ENCODE measurements at regions not wholly inside any gene's neighbourhood (a gene's known extent, or its start where the extent isn't known, plus 50 kb on each side); places are given as distances from the start of the nearest gene placed in this dataset.
A peak's percentile ranks its signal among the peaks of the same experiment; 100 is the strongest.

GRCh38 chr6:51459958-51460357 is 627.5 kb downstream of the PKHD1 start:
- TF ChIP-seq FOXK2 (IDR thresholded peaks at IDR 0.05) (no peak), L3MBTL2 (conservative IDR thresholded peaks at IDR 0.05) (no peak), ARNT (IDR thresholded peaks at IDR 0.05) (no peak), ELF4 (IDR thresholded peaks at IDR 0.05) (no peak), BHLHE40 (IDR thresholded peaks at IDR 0.05; ENCODE audit: borderline replicate concordance) (no peak), PKNOX1 (IDR thresholded peaks at IDR 0.05) (no peak), TARDBP (IDR thresholded peaks at IDR 0.05) (no peak), NFRKB (IDR thresholded peaks at IDR 0.05) (no peak), CTBP1 (IDR thresholded peaks at IDR 0.05; ENCODE audit: borderline replicate concordance) (no peak), SUZ12 (IDR thresholded peaks at IDR 0.05) (no peak), LEF1 (IDR thresholded peaks at IDR 0.05; ENCODE audit: borderline replicate concordance) (no peak), HDGF (IDR thresholded peaks at IDR 0.05; ENCODE audit: borderline replicate concordance) (no peak), FOXA1 (IDR thresholded peaks at IDR 0.05) (no peak), SP1 (IDR thresholded peaks at IDR 0.05) (no peak), ZNF384 (IDR thresholded peaks at IDR 0.05) (no peak), FOXM1 (IDR thresholded peaks at IDR 0.05; ENCODE audit: borderline replicate concordance) (no peak)
- ChIA-PET CTCF (no interaction called here), POLR2A (no interaction called here)
- DNase-seq (ENCODE audit: extremely low spot score), result no peak

DNA sequence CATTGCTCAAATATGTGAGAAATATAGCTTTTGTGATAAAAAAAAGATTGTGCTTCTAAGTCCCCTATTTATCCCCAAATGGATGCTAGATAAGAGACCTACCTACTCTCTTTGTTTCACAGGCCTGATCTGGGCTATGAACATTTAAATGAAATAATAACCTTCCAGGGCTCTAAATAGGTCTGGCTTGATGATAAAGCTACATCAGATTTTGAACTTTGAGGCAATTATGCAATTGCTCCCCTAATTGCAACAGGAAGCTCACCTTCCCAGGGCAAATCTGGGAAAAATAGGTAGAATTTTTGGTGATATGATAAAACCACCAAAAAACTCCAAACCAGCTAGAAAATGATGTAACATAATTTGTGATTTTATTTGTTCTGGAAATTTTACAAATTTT is 624.5 kb downstream of the PKHD1 start:
- no peak for DNase-seq (ENCODE audit: extremely low spot score)
- TF ChIP-seq FOXA1 (IDR thresholded peaks at IDR 0.05), result no peak
- TF ChIP-seq TARDBP (IDR thresholded peaks at IDR 0.05), result no peak
- TF ChIP-seq ELF4 (IDR thresholded peaks at IDR 0.05), result no peak
- no peak for TF ChIP-seq ZNF384 (IDR thresholded peaks at IDR 0.05)
- no peak for TF ChIP-seq PKNOX1 (IDR thresholded peaks at IDR 0.05)
- TF ChIP-seq SP1 (IDR thresholded peaks at IDR 0.05), result no peak
- TF ChIP-seq CTBP1 (IDR thresholded peaks at IDR 0.05; ENCODE audit: borderline replicate concordance), result no peak
- no peak for TF ChIP-seq BHLHE40 (IDR thresholded peaks at IDR 0.05; ENCODE audit: borderline replicate concordance)
- no peak for TF ChIP-seq FOXK2 (IDR thresholded peaks at IDR 0.05)
- TF ChIP-seq L3MBTL2 (conservative IDR thresholded peaks at IDR 0.05), result no peak
- TF ChIP-seq ARNT (IDR thresholded peaks at IDR 0.05), result no peak
- no peak for TF ChIP-seq SUZ12 (IDR thresholded peaks at IDR 0.05)
- no peak for TF ChIP-seq FOXM1 (IDR thresholded peaks at IDR 0.05; ENCODE audit: borderline replicate concordance)
- ChIA-PET POLR2A (no interaction called here), CTCF (no interaction called here)

- DNase-seq (ENCODE audit: extremely low spot score), result no peak
- ChIA-PET CTCF (no interaction called here), POLR2A (no interaction called here)
- TF ChIP-seq LEF1 (IDR thresholded peaks at IDR 0.05; ENCODE audit: borderline replicate concordance) (no peak), NFRKB (IDR thresholded peaks at IDR 0.05) (no peak), FOXK2 (IDR thresholded peaks at IDR 0.05) (no peak), ZNF384 (IDR thresholded peaks at IDR 0.05) (no peak), PKNOX1 (IDR thresholded peaks at IDR 0.05) (peak; percentile 38; the same call in 1 of the 2 replicates)
Measured at GRCh38 chr6:51463321-51463720, 624.1 kb downstream of the PKHD1 start.

GRCh38 chr6:51464956-51465355 is 622.5 kb downstream of the PKHD1 start:
- TF ChIP-seq SP1 (IDR thresholded peaks at IDR 0.05), result no peak
- TF ChIP-seq NFRKB (IDR thresholded peaks at IDR 0.05), result no peak
- no peak for TF ChIP-seq FOXA1 (IDR thresholded peaks at IDR 0.05)
- no peak for TF ChIP-seq PKNOX1 (IDR thresholded peaks at IDR 0.05)
- TF ChIP-seq SUZ12 (IDR thresholded peaks at IDR 0.05), result no peak
- TF ChIP-seq ZNF384 (IDR thresholded peaks at IDR 0.05), result no peak
- TF ChIP-seq FOXM1 (IDR thresholded peaks at IDR 0.05; ENCODE audit: borderline replicate concordance), result no peak
- no peak for TF ChIP-seq ELF4 (IDR thresholded peaks at IDR 0.05)
- TF ChIP-seq BHLHE40 (IDR thresholded peaks at IDR 0.05; ENCODE audit: borderline replicate concordance), result no peak
- no peak for TF ChIP-seq LEF1 (IDR thresholded peaks at IDR 0.05; ENCODE audit: borderline replicate concordance)
- TF ChIP-seq FOXK2 (IDR thresholded peaks at IDR 0.05), result no peak
- TF ChIP-seq HDGF (IDR thresholded peaks at IDR 0.05; ENCODE audit: borderline replicate concordance), result no peak
- no peak for TF ChIP-seq CTBP1 (IDR thresholded peaks at IDR 0.05; ENCODE audit: borderline replicate concordance)
- ChIA-PET CTCF (no interaction called here), POLR2A (no interaction called here)
- no peak for DNase-seq (ENCODE audit: extremely low spot score)

DNA sequence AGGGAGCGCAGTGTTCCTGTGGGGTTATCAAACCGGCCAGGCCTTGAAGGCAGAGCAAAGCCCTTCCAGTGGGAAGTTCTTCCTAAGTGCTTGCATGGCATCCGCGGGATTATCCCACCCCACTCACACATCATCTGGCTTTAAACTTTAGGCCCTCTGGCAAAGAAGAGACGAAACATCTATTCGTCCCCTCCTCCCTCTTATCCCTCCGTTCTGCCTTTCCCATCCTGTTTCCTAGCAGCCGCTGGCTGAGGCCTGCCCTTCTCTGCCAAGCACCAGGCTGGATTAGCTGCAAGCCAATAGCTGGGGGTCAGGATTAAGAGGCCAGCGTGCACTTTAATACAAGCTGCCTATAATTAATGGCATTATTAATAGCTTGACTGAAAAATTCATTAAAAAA is 621.0 kb downstream of the PKHD1 start:
- no peak for TF ChIP-seq L3MBTL2 (conservative IDR thresholded peaks at IDR 0.05)
- TF ChIP-seq FOXM1 (IDR thresholded peaks at IDR 0.05; ENCODE audit: borderline replicate concordance), result no peak
- ChIA-PET POLR2A (no interaction called here), CTCF (no interaction called here)
- DNase-seq (ENCODE audit: extremely low spot score), result no peak

DNA sequence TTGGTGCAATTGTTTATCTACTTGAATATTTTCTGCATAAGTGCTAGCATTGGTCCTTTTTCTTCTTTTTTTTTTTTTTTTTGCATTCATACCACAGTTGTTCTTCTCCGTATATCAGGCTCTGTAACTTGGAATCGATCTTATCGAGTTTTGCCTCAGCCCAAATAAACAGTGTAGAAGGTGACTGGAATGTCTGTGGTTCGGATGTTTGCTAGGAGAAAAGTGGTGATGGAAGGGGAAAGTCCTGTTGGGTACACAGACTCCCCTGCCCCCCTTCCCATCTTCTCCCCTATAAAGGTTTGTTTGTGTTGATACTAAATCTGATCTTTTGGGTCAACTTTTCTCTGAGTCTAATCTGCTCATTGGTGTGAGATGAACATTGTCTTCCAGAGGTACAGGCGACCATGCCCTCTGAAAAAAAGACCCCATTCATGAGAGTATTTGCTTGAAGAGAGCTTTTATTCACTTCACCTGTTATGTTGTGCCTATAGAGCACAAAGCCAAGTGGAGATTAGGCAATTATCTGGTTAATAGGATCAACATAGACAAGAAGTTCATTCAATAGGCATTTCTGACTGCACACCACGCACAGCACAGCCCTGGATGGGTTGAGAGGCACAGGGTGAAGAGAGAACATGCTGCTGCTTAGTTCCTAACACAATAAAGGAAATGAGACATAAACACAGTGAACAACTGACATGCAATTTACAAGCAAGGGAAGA is 620.0 kb downstream of the PKHD1 start:
- POLR2A ChIA-PET, result no interaction called here
- no peak for DNase-seq (ENCODE audit: extremely low spot score)
- TF ChIP-seq PKNOX1 (IDR thresholded peaks at IDR 0.05) (no peak), FOXA1 (IDR thresholded peaks at IDR 0.05) (no peak), LEF1 (IDR thresholded peaks at IDR 0.05; ENCODE audit: borderline replicate concordance) (no peak), CTBP1 (IDR thresholded peaks at IDR 0.05; ENCODE audit: borderline replicate concordance) (no peak), FOXM1 (IDR thresholded peaks at IDR 0.05; ENCODE audit: borderline replicate concordance) (no peak), SP1 (IDR thresholded peaks at IDR 0.05) (no peak)
- CTCF ChIA-PET, result no interaction called here
